Retina (tissue), 1 donor: ENCODE measurements at regions not wholly inside any gene's neighbourhood (a gene's known extent, or its start where the extent isn't known, plus 50 kb on each side); places are given as distances from the start of the nearest gene placed in this dataset.
"Not testable (repeated sequence)": the region's sequence is repeated elsewhere in the genome, so short reads cannot be mapped to it uniquely, and the experiment has no call there.

ENCODE experiments used
- DNase-seq: peaks from one replicate; pipeline ENCODE4 v3.0.0-alpha.2; 2016

DNA sequence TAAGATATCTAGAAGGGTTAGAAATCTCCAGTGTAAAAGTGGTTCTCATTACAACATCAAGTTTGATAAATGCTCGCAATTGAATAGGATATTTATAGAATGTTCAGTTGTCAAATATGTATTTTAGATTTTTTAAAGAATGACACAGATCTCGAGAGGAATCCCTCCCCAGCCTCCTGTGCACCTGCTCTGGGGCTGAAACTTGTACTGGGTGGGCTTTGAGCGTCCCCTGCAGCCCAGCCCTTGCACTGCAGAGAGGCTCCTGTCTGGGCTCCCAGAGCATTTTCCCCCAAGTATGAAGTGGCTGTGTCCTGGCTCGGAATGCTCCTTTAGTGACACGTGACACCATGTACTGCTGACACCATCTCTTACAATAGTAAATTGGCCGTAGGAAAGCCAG lies 499.6 kb downstream of the TMEM121 start:
- DNase-seq = no peak

DNA sequence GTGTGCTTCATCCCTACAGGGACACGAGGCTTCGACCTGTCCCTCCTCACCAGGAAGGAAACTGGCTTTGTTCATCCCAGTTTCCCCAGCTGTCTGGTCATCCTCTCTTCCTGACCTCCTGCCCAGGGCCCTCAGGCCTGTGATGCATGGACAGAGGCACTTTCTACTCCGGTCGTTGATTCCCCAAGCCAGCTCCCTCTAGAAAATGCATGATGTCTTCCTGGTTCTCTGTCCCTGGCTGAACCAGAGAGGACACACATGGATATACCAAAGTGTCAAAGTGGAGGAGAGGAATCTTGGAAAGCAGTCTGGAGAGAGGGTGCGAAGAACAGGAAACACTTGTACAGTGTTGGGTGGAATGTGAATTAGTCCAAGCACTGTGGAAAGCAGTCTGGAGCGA lies 501.4 kb downstream of the TMEM121 start:
- not testable (repeated sequence) for DNase-seq

DNA sequence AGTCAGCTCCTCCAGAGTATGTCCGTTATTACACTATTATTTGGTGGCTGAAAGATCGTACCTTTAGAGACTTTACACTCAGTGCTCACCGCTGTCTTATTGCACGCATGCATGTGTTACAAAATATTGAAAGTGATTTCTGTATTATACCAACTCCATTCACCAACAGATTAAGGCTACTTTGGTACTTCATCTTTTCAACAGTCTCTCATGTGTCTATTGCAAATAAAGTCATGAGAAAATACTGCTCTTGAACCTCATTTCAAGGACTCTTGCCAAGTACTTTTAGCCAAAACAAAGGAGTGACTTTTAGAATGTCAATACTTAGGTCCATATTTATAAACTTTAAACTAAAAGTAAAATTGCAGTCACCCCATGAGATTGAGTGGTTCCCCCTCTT lies 503.6 kb downstream of the TMEM121 start:
- no peak for DNase-seq

- no peak for DNase-seq
Measured at GRCh38 chr14:106037380-106037779, 511.0 kb downstream of the TMEM121 start.

DNA sequence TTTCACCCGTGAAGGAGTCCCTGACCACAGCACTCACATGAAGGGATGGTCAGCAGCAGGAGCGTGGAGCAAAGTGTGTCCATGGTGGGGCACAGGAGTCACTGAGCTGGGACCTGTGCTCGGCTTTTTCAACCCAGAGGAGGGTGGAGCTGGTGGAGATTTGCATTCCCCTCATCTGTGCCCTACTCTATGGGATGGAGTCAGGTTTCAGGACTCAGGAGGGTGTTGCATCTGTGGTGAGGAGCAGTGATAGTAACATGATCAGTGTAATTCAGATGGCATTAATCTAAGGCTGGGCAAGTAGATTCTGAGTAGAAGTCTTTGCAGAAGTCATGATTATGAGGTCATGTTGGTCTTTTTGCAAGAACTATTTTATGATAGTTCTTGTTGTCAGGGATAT lies 511.9 kb downstream of the TMEM121 start:
- DNase-seq = no peak

- DNase-seq = no peak
Measured at GRCh38 chr14:106039400-106039799, 513.0 kb downstream of the TMEM121 start.

DNA sequence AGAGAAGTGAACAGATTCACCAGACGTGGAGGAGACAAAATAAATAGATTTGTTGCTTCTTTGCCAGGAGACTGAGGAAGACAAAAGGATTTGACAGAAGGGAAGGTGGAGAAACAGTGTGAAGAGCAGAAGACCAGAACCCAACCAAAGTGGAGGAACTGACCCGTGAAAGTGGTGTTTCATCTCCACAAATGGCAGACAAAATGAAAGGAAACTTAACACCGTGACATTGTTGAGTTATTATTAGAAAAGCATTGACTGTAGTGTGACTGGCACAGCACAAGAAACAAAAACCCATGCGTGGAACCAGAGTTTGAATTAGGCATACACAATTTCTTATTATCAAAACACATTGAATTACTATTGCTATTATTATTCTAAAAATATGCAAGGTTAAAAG lies 518.1 kb downstream of the TMEM121 start:
- DNase-seq = no peak

- DNase-seq = no peak
Measured at GRCh38 chr14:106044949-106045596, 518.7 kb downstream of the TMEM121 start.

GRCh38 chr14:106051796-106052195 lies 525.4 kb downstream of the TMEM121 start:
- DNase-seq = no peak

DNA sequence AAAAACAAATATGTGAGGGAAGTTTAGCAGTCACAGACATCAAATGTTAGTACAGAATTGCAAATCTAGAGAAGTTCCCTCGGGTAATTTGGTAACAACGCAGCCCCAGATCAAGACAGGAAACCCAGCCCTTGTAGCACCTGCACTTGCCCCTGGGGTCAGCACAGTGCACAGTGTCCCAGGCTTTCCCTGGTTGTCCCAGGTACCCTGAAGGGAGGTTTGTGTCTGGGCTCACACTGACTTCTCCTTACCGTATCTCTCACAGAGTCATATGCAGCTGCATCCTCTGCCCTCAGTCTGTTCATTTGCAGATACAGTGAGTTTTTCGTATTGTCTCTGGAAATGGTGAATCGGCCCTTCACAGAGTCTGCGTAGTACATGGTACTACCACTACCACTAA lies 528.9 kb downstream of the TMEM121 start:
- DNase-seq = no peak

DNA sequence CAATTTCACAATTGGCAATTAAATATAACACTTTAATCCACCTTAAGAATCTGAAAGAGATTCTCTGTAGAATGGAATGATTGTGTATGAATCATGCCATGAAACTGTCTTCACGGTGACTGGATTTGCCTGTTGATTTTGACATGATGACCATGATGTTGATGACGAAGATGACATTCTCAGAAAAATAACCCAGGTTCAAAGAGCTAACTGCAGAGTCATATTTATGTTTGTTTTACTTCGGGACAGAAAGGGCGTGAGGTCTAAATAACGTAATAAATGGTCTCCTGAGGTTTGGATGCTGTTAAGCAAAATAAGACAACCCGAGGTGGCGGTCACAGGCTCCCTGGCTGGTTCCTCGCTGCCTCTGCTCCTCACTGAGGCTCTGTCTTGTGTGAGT lies 532.0 kb downstream of the TMEM121 start:
- no peak for DNase-seq

- DNase-seq = no peak
Measured at GRCh38 chr14:106060276-106060975, 534.0 kb downstream of the TMEM121 start.

DNA sequence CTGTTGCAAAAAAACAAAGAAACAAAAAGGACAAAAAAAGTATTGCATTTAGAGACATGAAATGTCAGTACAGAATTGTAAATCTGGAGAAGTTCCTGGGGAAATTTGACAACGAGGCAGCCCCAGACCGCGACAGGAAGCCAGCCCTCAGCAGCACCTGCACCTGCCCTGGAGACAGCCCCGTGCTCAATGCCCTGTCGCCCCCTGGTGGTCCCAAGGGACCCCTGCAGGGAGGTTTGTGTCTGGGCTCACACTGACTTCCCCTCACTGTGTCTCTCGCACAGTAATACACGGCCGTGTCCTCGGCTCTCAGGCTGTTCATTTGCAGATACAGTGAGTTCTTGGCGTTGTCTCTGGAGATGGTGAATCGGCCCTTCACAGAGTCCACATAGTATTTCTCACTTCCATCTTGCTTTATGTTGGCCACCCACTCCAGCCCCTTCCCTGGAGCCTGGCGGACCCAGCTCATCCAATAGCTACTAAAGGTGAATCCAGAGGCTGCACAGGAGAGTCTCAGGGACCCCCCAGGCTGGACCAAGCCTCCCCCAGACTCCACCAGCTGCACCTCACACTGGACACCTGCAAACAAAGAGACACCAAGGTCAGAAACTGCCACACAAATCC lies 535.6 kb downstream of the TMEM121 start:
- not testable (repeated sequence) for DNase-seq

GRCh38 chr14:106062502-106063272 lies 536.3 kb downstream of the TMEM121 start:
- no peak for DNase-seq

- no peak for DNase-seq
Measured at GRCh38 chr14:106067935-106068334, 541.6 kb downstream of the TMEM121 start.

DNA sequence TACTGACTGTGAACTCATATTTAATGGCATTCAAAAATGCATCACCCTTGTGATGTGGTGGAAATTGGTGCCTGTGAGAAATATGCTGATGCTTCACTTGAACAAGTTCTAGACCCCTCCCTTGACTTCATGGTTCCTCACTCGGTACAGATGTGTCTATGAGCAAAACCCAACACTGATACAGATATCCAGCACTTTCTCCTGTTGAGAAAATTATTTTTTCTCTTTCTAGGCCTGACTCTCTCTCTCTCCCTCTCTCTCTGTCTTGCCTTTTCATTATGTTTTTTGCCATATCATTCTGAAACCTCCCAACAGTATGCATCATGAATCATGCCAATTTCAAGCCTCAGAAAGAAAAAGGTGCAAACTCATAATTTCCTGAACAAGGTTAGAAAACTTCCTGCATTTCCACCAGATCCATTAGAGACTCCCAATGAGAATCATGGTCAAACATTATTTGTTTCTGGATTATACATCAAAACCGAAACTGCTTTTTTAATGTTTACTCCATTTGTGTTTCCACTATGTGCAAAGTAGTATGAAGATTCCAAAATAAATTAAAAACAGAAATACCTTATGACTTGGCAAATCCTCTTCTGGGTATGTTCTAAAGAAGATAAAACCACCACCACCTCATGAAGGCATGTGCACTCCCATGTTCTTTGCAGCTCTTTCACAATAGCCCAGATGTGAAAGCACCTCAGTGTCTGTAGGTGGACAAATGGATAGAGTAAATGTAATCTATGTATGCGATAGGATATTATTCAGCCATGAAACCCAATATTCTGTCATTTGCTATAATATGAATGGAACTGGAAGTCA lies 543.6 kb downstream of the TMEM121 start:
- DNase-seq = no peak

- DNase-seq = no peak
Measured at GRCh38 chr14:106080922-106081321, 554.5 kb downstream of the TMEM121 start.

DNA sequence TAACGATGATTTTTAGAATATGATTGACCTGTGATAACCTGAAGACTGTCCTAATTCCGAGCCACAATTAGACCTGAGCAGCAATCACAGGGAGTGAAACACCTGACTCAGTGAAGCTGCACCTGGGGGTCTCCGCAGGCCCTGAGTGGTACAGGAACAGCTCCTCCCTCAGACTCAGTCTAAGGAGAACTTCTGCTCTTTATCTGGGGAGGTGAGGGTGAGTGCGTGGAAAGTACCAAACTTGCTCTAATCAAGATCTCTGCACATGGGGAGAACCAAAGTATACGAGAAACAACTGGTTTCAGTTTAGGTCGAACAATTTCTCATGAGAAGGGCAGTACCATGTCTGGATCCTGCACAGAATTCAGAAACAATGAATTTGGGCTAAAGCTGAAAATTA lies 555.3 kb downstream of the TMEM121 start:
- DNase-seq = not testable (repeated sequence)

DNA sequence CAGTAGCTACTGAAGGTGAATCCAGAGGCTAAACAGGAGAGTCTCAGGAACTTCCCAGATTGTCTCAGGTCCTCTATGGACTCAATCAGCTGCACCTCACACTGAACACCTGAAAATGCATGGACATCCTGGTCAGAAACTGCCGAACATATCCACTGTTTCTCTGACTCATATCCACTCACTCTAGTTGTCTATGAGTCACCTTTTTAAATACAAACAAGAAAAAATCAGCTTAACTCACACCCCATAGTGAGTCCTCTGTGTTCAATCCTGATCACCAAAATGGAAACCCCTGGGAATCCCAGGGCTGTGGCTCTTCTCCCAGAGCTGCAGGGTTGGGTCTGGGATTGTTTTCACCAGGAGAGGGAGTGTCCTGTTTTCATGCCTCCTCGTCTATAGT lies 556.7 kb downstream of the TMEM121 start:
- no peak for DNase-seq

DNA sequence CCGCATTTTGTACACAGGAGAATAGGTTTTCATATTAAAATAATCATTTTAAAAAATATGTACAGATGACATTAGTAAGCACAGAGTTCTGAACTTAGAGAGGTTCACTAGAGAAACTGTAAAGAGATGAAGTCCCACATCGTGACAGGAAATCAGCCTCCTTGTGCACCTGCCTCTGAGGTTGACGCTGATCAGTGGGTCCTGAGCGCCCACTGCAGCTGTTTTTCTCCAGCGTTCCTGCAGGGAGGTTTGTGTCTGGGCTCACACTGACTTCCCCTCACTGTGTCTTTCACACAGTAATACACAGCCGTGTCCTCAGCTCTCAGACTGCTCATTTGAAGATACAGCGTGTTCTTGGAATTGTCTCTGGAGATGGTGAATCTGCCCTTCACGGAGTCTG lies 561.5 kb downstream of the TMEM121 start:
- no peak for DNase-seq

DNA sequence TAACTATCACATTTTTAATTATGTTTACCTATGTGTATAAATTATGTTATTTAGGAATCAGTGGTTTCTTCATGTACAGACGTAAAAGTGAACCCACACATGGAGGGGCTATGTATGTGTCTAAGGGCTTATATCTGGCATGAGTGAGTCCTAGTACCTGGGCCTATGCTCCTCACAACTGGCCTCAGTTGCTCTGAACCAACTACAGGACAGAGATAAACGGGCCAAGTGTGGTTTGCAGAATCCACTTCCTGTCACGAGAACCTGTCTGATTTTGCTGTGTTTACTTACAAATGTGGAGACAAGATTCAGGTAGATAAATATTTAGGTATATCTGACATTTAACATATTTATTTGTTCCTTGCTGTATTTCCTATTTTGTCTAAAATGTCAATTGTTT lies 562.5 kb downstream of the TMEM121 start:
- DNase-seq = not testable (repeated sequence)

GRCh38 chr14:106094654-106095189 lies 568.3 kb downstream of the TMEM121 start:
- DNase-seq = no peak
